HepG2 (cell line): ENCODE measurements at regions not wholly inside any gene's neighbourhood (a gene's known extent, or its start where the extent isn't known, plus 50 kb on each side); places are given as distances from the start of the nearest gene placed in this dataset.

Experiments used
- CENPX ChIP-seq: sonication (generic); formaldehyde crosslinking; IDR thresholded peaks from 2 replicates; pipeline ENCODE4 v1.9.0; 2021; ENCODE audit warnings: mild to moderate bottlenecking, missing genetic modification reagents, moderate library complexity
- E2F1 ChIP-seq: sonication (generic); formaldehyde crosslinking; IDR thresholded peaks from 2 replicates; pipeline ENCODE4 v1.5.0; 2020; ENCODE audit warnings: missing genetic modification reagents
- EZH2 ChIP-seq: conservative IDR thresholded peaks from 2 replicates; pipeline ENCODE4 v1.6.1; 2012; ENCODE audit warnings: mild to moderate bottlenecking, low read depth, low read length, moderate library complexity
- HDAC2 ChIP-seq: sonication (generic); formaldehyde crosslinking; IDR thresholded peaks from 2 replicates; pipeline ENCODE4 v1.4.0; 2020; ENCODE audit warnings: missing genetic modification reagents
- MYC ChIP-seq: sonication (generic); formaldehyde crosslinking; IDR thresholded peaks from 2 replicates; pipeline ENCODE4 v1.9.0; 2021; ENCODE audit warnings: missing genetic modification reagents, borderline replicate concordance
- POLR2A ChIP-seq, 2 experiments: IDR thresholded peaks; 2 replicates each; pipeline ENCODE4 v1.6.1; 2011; ENCODE audit warnings: low read depth in 2 of 2, low read length in 2 of 2, mild to moderate bottlenecking in 1 of 2, moderate library complexity in 1 of 2; ENCODE audit not compliant: insufficient read depth in 1 of 2
- RAD21 ChIP-seq: fragments of 450-650 bp; formaldehyde crosslinking; IDR thresholded peaks from 2 replicates; pipeline ENCODE4 v1.5.0; 2020; ENCODE audit warnings: mild to moderate bottlenecking
- THRA ChIP-seq: sonication (generic); formaldehyde crosslinking; IDR thresholded peaks from 2 replicates; pipeline ENCODE4 v1.4.0; 2020; ENCODE audit warnings: missing genetic modification reagents, borderline replicate concordance
- TF ChIP-seq, protein P1 (sequence below): fragments of 450-650 bp; IDR thresholded peaks from 2 replicates; pipeline ENCODE4 v1.6.1; 2017

DNA sequence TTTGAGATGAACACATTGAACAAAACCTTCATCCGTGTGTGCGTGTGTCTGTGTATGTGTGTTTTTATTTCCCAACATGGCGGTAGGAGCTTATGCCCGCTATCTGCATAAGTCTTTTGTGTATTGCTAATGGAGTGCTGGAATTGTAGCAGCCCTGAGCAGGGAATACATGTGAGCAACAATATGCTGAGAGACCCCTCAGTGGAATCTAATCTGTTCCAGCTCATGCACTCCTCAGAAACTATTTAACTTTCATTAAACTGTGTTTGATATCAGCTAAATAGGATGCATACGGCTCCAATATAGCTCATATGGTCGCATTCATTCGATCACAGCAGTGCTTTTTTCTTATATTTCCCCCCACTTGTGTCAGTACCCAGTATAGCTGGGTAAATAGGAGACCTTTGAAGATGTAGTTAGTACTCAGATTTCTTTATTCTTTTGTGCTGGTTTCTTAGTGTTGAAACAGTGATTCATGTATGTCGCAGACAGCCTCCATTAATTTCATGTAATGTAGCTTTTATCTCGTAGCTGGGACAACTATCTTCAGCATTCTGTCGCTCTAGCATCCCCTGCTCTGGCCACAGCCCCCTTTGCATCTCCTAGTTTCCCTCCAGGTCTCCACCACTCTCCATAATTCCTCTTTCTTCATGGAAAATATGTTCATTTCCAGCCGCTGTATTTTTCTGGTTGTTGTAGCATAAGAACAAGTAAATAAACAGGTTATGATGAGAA is 891.2 kb downstream of the BCL11A start:
- TF ChIP-seq POLR2A (IDR thresholded peaks at IDR 0.05; ENCODE audit: insufficient read depth in 1 of 2, low read depth in 2 of 2, low read length in 2 of 2) (no peak), MYC (CRISPR knock-in tag) (no peak), EZH2 (no peak), RAD21 (CRISPR knock-in tag) (no peak), E2F1 (CRISPR knock-in tag) (no peak), THRA (CRISPR knock-in tag) (no peak), HDAC2 (CRISPR knock-in tag) (no peak), CENPX (no peak)
- TF ChIP-seq, protein P1, sequence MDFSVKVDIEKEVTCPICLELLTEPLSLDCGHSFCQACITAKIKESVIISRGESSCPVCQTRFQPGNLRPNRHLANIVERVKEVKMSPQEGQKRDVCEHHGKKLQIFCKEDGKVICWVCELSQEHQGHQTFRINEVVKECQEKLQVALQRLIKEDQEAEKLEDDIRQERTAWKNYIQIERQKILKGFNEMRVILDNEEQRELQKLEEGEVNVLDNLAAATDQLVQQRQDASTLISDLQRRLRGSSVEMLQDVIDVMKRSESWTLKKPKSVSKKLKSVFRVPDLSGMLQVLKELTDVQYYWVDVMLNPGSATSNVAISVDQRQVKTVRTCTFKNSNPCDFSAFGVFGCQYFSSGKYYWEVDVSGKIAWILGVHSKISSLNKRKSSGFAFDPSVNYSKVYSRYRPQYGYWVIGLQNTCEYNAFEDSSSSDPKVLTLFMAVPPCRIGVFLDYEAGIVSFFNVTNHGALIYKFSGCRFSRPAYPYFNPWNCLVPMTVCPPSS: no peak
